Caco-2 (cell line): ENCODE measurements at regions not wholly inside any gene's neighbourhood (a gene's known extent, or its start where the extent isn't known, plus 50 kb on each side); places are given as distances from the start of the nearest gene placed in this dataset.

Experiments used
- BruUV-seq: library from RNA; stranded (reverse); fragments of 400-500 nt; replicated peaks from 2 replicates; lab custom pipeline; 2021; lab: Mats Ljungman, UMichigan
- CTCF ChIA-PET: fragments of 300-600 bp; sonication (Branson Sonifier 250); formaldehyde crosslinking; loops from one replicate; lab custom pipeline; 2022; ENCODE audit warnings: antibody characterized with exemption; lab: Charles Lee
- POLR2A ChIA-PET: fragments of 300-600 bp; sonication (Branson Sonifier 250); formaldehyde crosslinking; loops from one replicate; lab custom pipeline; 2022; ENCODE audit warnings: antibody characterized with exemption; lab: Charles Lee
- DNase-seq, 2 experiments: peaks; one replicate each; pipeline versions ENCODE4 v3.0.0 to v3.0.0-alpha.2; 2020 to 2022
- H3K27me3 ChIP-seq: replicated peaks from 2 replicates; pipeline ENCODE4 v1.6.0; 2011; ENCODE audit warnings: low read length; ENCODE audit not compliant: control insufficient read depth, insufficient read depth
- H3K36me3 ChIP-seq: 2 replicates; pipeline ENCODE4 v1.5.1; 2011; ENCODE audit warnings: low read length; ENCODE audit not compliant: control insufficient read depth, insufficient read depth
- H3K4me1 ChIP-seq: fragments of 250-450 bp; sonication (Bioruptor Pico); 2 replicates; pipeline ENCODE4 v1.5.1; 2020; ENCODE audit warnings: mild to moderate bottlenecking
- H3K4me3 ChIP-seq: 2 replicates; pipeline ENCODE4 v1.5.1; 2011; ENCODE audit warnings: low read depth, mild to moderate bottlenecking, control low read depth, low read length
- H3K9me3 ChIP-seq: fragments of 250-450 bp; sonication (Bioruptor Pico); 2 replicates; pipeline ENCODE4 v1.5.1; 2020; ENCODE audit warnings: mild to moderate bottlenecking, moderate library complexity
- H3K27ac Mint-ChIP-seq: one replicate; pipeline ENCODE4 v1.8.0; 2022; ENCODE audit warnings: mixed read lengths; ENCODE audit not compliant: unreplicated experiment
- H3K27me3 Mint-ChIP-seq: one replicate; pipeline ENCODE4 v1.8.0; 2022; ENCODE audit warnings: mixed read lengths; ENCODE audit not compliant: insufficient read depth, unreplicated experiment
- H3K36me3 Mint-ChIP-seq: one replicate; pipeline ENCODE4 v1.8.0; 2022; ENCODE audit warnings: mild to moderate bottlenecking, mixed read lengths; ENCODE audit not compliant: insufficient read depth, unreplicated experiment
- H3K4me1 Mint-ChIP-seq: one replicate; pipeline ENCODE4 v1.8.0; 2022; ENCODE audit warnings: low read depth, mixed read lengths; ENCODE audit not compliant: unreplicated experiment
- H3K4me3 Mint-ChIP-seq: one replicate; pipeline ENCODE4 v1.8.0; 2022; ENCODE audit warnings: mild to moderate bottlenecking, moderate library complexity, mixed read lengths; ENCODE audit not compliant: unreplicated experiment
- H3K9me3 Mint-ChIP-seq: one replicate; pipeline ENCODE4 v1.8.0; 2022; ENCODE audit warnings: mixed read lengths; ENCODE audit not compliant: unreplicated experiment
- intact Hi-C: fragments of 100-400 bp; cut with micrococcal nuclease; formaldehyde crosslinking; loops from one replicate; pipeline ENCODE4 v1.10.0; 2022; ENCODE audit not compliant: unreplicated experiment
- TF ChIP-seq, protein P1 (sequence below), 2 experiments: fragments of 200-600 bp in 1 of 2; IDR thresholded peaks; 1 replicate in 1 of 2; 2 replicates in 1 of 2; pipeline versions ENCODE4 v1.5.1 to v1.8.0; 2011 to 2022; ENCODE audit warnings: antibody characterized with exemption in 1 of 2, control low read depth in 1 of 2, inconsistent platforms in 1 of 2, low read depth in 1 of 2, low read length in 1 of 2, mild to moderate bottlenecking in 1 of 2, moderate library complexity in 1 of 2; ENCODE audit not compliant: insufficient read depth in 1 of 2, severe bottlenecking in 1 of 2, unreplicated experiment in 1 of 2

DNA sequence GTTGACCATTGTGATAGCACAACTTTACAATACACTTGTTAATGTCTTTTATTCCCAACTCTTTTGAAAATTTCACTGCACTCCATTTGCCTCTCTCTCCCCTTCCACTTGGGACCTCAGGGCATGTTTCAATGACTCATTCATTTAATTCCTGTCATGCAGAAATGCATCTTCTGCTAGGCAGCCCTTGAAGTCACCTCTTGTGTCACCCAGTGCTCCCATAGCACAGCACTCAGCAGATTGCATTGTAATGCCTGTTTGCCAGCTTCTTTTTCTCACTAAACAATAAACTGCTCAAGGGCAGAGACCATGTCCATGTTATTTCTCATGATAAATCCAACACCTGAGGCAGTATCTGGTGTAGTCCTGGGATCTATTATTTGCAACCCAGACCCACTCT, 85.9 kb upstream of the ACSL3 start:
- peak in 1 of 2 experiments; percentile 31 for DNase-seq
- Histone ChIP-seq H3K4me3 (no peak overlapping the region), H3K36me3 (no peaks in the 10 kb centered on the region), H3K27me3 (no peaks in the 10 kb centered on the region), H3K4me1 (0 out of 2 replicates have a peak, but pooled peaks cover 12% of the 10 kb centered on the region), H3K9me3 (no peaks in the 10 kb centered on the region)
- TF ChIP-seq, protein P1, sequence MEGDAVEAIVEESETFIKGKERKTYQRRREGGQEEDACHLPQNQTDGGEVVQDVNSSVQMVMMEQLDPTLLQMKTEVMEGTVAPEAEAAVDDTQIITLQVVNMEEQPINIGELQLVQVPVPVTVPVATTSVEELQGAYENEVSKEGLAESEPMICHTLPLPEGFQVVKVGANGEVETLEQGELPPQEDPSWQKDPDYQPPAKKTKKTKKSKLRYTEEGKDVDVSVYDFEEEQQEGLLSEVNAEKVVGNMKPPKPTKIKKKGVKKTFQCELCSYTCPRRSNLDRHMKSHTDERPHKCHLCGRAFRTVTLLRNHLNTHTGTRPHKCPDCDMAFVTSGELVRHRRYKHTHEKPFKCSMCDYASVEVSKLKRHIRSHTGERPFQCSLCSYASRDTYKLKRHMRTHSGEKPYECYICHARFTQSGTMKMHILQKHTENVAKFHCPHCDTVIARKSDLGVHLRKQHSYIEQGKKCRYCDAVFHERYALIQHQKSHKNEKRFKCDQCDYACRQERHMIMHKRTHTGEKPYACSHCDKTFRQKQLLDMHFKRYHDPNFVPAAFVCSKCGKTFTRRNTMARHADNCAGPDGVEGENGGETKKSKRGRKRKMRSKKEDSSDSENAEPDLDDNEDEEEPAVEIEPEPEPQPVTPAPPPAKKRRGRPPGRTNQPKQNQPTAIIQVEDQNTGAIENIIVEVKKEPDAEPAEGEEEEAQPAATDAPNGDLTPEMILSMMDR (IDR thresholded peaks at IDR 0.05; ENCODE audit: insufficient read depth in 1 of 2, low read depth in 1 of 2, low read length in 1 of 2, severe bottlenecking in 1 of 2, unreplicated experiment in 1 of 2), result no peak
- Mint-ChIP-seq H3K36me3 (no peaks in the 10 kb centered on the region), H3K9me3 (peaks cover 2% of the 10 kb centered on the region), H3K4me3 (no peak overlapping the region), H3K27me3 (no peaks in the 10 kb centered on the region), H3K4me1 (no peaks in the 10 kb centered on the region), H3K27ac (no peak overlapping the region)
- no TSS peak for BruUV-seq
- CTCF ChIA-PET, result no interaction called here
- POLR2A ChIA-PET, result no interaction called here
- intact Hi-C loops, result no loop called here

DNA sequence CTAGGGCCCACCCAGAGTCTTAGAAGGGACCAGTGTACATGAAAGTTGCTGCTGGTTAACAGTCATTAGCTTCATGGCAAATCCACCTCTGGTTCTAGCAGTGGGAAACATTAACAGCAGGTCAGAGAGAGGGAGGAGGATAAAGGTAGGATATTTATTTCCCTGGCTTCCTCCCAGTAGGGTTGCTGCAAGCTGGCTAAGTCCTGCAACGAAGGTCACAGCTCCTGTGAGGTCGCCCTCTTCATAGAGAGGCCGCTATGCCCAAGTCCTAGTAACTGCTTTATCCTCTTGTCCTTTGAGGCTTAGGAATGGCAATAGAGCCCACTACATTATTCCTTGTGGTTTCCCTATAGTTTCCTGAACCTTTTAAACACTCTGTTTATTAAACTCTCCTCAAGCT, 84.0 kb upstream of the ACSL3 start:
- CTCF ChIA-PET, result interaction anchor here (1.1 kb wide), 1 partner anchor 20 kb away, joined by 3 read pairs; no protein-coding TSS in a partner anchor

DNA sequence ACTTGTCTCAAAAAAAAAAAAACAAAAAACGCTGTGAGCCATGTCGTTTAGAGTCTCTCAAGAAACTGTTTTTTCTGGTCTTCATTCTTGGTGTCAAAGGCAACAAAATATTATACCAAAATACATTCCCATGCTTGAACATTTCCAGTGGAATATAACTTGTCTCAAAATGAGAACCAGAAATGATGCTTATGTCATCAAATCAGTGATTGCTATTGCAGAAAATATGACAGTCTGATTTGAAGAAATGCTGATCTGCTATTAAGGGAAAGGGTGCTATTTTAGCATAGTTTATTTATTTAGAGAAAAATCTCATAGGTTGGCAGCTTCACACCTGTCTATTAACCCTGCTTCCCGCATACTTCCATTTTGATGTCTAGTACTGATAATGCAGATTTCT, 82.4 kb upstream of the ACSL3 start:
- H3K4me1 ChIP-seq, result peaks cover 11% of the 10 kb centered on the region
- no peaks in the 10 kb centered on the region for H3K36me3 ChIP-seq
- TF ChIP-seq, protein P1 (IDR thresholded peaks at IDR 0.05; ENCODE audit: insufficient read depth in 1 of 2, low read depth in 1 of 2, low read length in 1 of 2, severe bottlenecking in 1 of 2, unreplicated experiment in 1 of 2), result no peak
- no peaks in the 10 kb centered on the region for H3K9me3 ChIP-seq
- no TSS peak for BruUV-seq
- ChIA-PET CTCF (interaction anchor here (0.7 kb wide), 1 partner anchor 769 kb away, joined by 3 read pairs; no protein-coding TSS in a partner anchor), POLR2A (no interaction called here)
- H3K27ac Mint-ChIP-seq, result no peak overlapping the region
- peaks cover 25% of the 10 kb centered on the region for H3K9me3 Mint-ChIP-seq
- H3K4me1 Mint-ChIP-seq, result peaks cover 6% of the 10 kb centered on the region
- H3K4me3 ChIP-seq, result no peak overlapping the region
- H3K4me3 Mint-ChIP-seq, result no peak overlapping the region
- no peaks in the 10 kb centered on the region for H3K27me3 Mint-ChIP-seq
- no peaks in the 10 kb centered on the region for H3K36me3 Mint-ChIP-seq
- no peak for DNase-seq
- no peaks in the 10 kb centered on the region for H3K27me3 ChIP-seq
- intact Hi-C loops, result no loop called here

More for the DNA sequence above, 84.0 kb upstream of the ACSL3 start:
- 0 out of 2 replicates have a peak, but pooled peaks cover 12% of the 10 kb centered on the region for H3K4me1 ChIP-seq
- H3K4me3 ChIP-seq, result no peak overlapping the region
- Mint-ChIP-seq H3K9me3 (peaks cover 15% of the 10 kb centered on the region), H3K4me3 (no peak overlapping the region), H3K36me3 (no peaks in the 10 kb centered on the region), H3K27me3 (no peaks in the 10 kb centered on the region), H3K4me1 (no peaks in the 10 kb centered on the region), H3K27ac (no peak overlapping the region)
- BruUV-seq, result no TSS peak
- POLR2A ChIA-PET, result interaction anchor here (0.6 kb wide), 1 partner anchor 1376 kb away, joined by 3 read pairs; no protein-coding TSS in a partner anchor
- TF ChIP-seq, protein P1 (IDR thresholded peaks at IDR 0.05; ENCODE audit: insufficient read depth in 1 of 2, low read depth in 1 of 2, low read length in 1 of 2, severe bottlenecking in 1 of 2, unreplicated experiment in 1 of 2), result no peak
- no peaks in the 10 kb centered on the region for H3K27me3 ChIP-seq
- H3K36me3 ChIP-seq, result no peaks in the 10 kb centered on the region
- no peak for DNase-seq
- intact Hi-C loops, result no loop called here
- H3K9me3 ChIP-seq, result no peaks in the 10 kb centered on the region
